SK-N-MC (cell line): ENCODE measurements at regions not wholly inside any gene's neighbourhood (a gene's known extent, or its start where the extent isn't known, plus 50 kb on each side); places are given as distances from the start of the nearest gene placed in this dataset.

Source experiments
- DNase-seq: peaks from one replicate; pipeline ENCODE4 v3.0.0-alpha.2; 2011; ENCODE audit warnings: low read depth, low spot score
- H3K27ac ChIP-seq: fragments of 200-600 bp; sonication (generic); 2 replicates; pipeline ENCODE4 v1.5.1; 2016; ENCODE audit warnings: mixed run types
- H3K36me3 ChIP-seq: fragments of 200-600 bp; sonication (generic); 2 replicates; pipeline ENCODE4 v1.6.1; 2017; ENCODE audit warnings: antibody characterized with exemption, low read length, mixed read lengths; ENCODE audit not compliant: insufficient read depth
- H3K4me3 ChIP-seq: fragments of 200-600 bp; sonication (generic); 2 replicates; pipeline ENCODE4 v1.5.1; 2016
- H3K9ac ChIP-seq: fragments of 200-600 bp; sonication (generic); 2 replicates; pipeline ENCODE4 v1.8.0; 2017; ENCODE audit warnings: mixed run types, mixed read lengths; ENCODE audit not compliant: insufficient read length
- H3K9me3 ChIP-seq: fragments of 200-600 bp; sonication (generic); 2 replicates; pipeline ENCODE4 v1.6.1; 2017; ENCODE audit warnings: low read depth, mild to moderate bottlenecking, antibody characterized with exemption, low read length, moderate library complexity, mixed read lengths
- EZH2 ChIP-seq: fragments of 200-600 bp; sonication (generic); IDR thresholded peaks from one replicate; pipeline ENCODE4 v1.6.1; 2017; ENCODE audit warnings: antibody characterized with exemption
- FOXP2 ChIP-seq: optimal IDR thresholded peaks from 2 replicates; pipeline ENCODE3; 2011; ENCODE audit warnings: mild to moderate bottlenecking, moderate library complexity; ENCODE audit not compliant: insufficient read depth; ENCODE audit errors: extremely low read length, control extremely low read depth
- POLR2AphosphoS5 ChIP-seq: IDR thresholded peaks from 2 replicates; pipeline ENCODE4 v1.6.1; 2012; ENCODE audit warnings: mild to moderate bottlenecking, low read depth, low read length, borderline replicate concordance

- Histone ChIP-seq H3K9ac (no peak overlapping the region), H3K36me3 (no peaks in the 10 kb centered on the region), H3K9me3 (no peaks in the 10 kb centered on the region), H3K27ac (no peak overlapping the region), H3K4me3 (no peak overlapping the region)
- DNase-seq, result no peak
- TF ChIP-seq POLR2AphosphoS5, result no peak
- no peak for TF ChIP-seq EZH2
- no peak for TF ChIP-seq FOXP2
Observed at GRCh38 chr2:41502752-41503151, 545.1 kb upstream of the PKDCC start.

DNA sequence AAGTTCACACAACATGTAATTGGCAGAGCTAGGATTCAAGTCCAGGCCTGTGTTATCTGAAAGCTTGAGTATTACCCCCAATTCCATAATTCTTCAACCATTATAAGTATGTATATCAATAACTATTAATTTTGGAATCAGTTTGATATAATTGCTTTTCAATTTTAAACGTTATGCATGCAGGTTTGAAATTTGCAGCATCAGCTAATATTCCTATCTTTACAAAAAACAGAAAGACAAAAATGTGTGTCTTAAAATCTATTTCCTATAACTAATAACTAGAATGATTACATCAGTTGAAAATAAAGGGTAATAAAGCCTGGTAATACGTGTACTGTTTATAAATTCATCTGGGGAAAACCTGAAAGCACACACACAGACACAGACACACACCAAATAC, 543.3 kb upstream of the PKDCC start:
- Histone ChIP-seq H3K27ac (no peak overlapping the region), H3K9me3 (no peaks in the 10 kb centered on the region), H3K9ac (no peak overlapping the region), H3K4me3 (no peak overlapping the region), H3K36me3 (no peaks in the 10 kb centered on the region)
- TF ChIP-seq EZH2, result no peak
- TF ChIP-seq FOXP2, result no peak
- TF ChIP-seq POLR2AphosphoS5, result no peak
- no peak for DNase-seq

- H3K27ac ChIP-seq, result no peak overlapping the region
- H3K4me3 ChIP-seq, result no peak overlapping the region
- no peak overlapping the region for H3K9ac ChIP-seq
- no peaks in the 10 kb centered on the region for H3K9me3 ChIP-seq
- no peak for DNase-seq
- no peak for TF ChIP-seq EZH2
- TF ChIP-seq FOXP2, result no peak
- no peak for TF ChIP-seq POLR2AphosphoS5
- no peaks in the 10 kb centered on the region for H3K36me3 ChIP-seq
Observed at GRCh38 chr2:41510108-41510507, 537.7 kb upstream of the PKDCC start.

GRCh38 chr2:41521211-41521610, 526.6 kb upstream of the PKDCC start:
- no peak overlapping the region for H3K9ac ChIP-seq
- H3K9me3 ChIP-seq, result no peaks in the 10 kb centered on the region
- no peak for TF ChIP-seq EZH2
- H3K27ac ChIP-seq, result no peak overlapping the region
- no peaks in the 10 kb centered on the region for H3K36me3 ChIP-seq
- H3K4me3 ChIP-seq, result no peak overlapping the region
- no peak for DNase-seq

- no peaks in the 10 kb centered on the region for H3K36me3 ChIP-seq
- DNase-seq, result no peak
- H3K27ac ChIP-seq, result no peak overlapping the region
- no peaks in the 10 kb centered on the region for H3K9me3 ChIP-seq
- TF ChIP-seq EZH2 (no peak), FOXP2 (no peak), POLR2AphosphoS5 (no peak)
- no peak overlapping the region for H3K9ac ChIP-seq
- no peak overlapping the region for H3K4me3 ChIP-seq
Observed at GRCh38 chr2:41527525-41528323, 520.1 kb upstream of the PKDCC start.

- no peak for DNase-seq
- H3K27ac ChIP-seq, result no peak overlapping the region
- TF ChIP-seq EZH2 (no peak), FOXP2 (no peak), POLR2AphosphoS5 (no peak)
- no peaks in the 10 kb centered on the region for H3K9me3 ChIP-seq
- no peak overlapping the region for H3K4me3 ChIP-seq
- H3K9ac ChIP-seq, result no peak overlapping the region
- no peaks in the 10 kb centered on the region for H3K36me3 ChIP-seq
Observed at GRCh38 chr2:41535575-41535974, 512.2 kb upstream of the PKDCC start.

DNA sequence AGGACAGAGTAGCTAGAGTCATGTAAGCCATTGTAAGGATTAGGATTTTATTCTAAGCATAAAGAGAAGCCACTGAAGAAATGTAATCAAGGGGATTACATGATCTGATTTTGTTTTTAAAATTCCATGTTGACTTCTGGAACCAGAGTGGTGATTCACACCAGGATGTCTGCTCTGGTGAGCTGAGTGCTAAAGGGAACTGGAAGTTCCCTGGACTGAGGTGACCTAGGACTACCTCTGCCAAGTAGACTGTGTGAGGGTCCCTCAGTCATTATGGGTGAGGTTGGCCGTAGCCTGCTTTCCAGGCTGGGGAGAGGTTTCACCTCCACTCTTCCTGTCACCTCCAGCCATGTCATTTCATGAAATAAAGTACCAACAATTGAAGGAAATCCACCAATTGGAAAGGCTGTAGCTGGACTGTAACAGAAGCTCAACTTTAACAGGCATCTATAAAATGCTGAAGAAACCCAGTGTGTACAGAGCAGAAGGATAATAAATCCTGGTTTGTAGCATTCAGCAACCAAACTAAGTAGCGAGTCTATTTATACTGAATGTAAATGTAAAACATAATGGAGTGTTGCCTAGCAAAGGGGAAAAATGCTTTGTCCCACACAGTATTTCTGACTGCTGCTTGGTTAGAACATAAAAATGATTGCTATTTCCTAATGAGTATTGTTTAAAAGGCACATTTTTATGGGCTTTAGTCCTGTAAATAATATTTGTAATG, 507.4 kb upstream of the PKDCC start:
- Histone ChIP-seq H3K9me3 (no peaks in the 10 kb centered on the region), H3K27ac (no peak overlapping the region), H3K9ac (no peak overlapping the region), H3K36me3 (no peaks in the 10 kb centered on the region), H3K4me3 (no peak overlapping the region)
- no peak for DNase-seq
- TF ChIP-seq POLR2AphosphoS5 (no peak), EZH2 (no peak), FOXP2 (no peak)

DNA sequence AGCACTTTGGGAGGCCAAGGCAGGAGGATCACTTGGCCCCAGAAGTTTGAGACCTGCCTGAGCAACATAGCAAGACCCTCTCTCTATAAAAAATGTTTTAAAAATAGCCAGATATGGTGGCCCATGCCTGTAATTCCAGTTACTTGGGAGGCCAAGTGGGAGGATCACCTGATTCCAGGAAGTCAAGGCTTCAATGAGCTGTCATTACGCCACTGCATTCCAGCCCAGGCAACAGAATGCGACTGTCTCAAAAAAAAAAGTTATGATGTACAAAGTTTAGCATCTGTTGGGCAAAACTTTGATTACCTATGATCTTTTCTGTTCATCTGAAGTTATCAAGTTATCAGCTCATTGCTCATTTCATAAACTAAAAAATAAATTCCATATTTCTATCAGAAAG, 504.1 kb upstream of the PKDCC start:
- H3K4me3 ChIP-seq, result no peak overlapping the region
- TF ChIP-seq FOXP2, result no peak
- TF ChIP-seq EZH2, result no peak
- no peak for TF ChIP-seq POLR2AphosphoS5
- H3K9ac ChIP-seq, result no peak overlapping the region
- H3K9me3 ChIP-seq, result no peaks in the 10 kb centered on the region
- no peak overlapping the region for H3K27ac ChIP-seq
- no peak for DNase-seq
- no peaks in the 10 kb centered on the region for H3K36me3 ChIP-seq
